Hepatocyte (in vitro differentiated cells): ENCODE measurements at regions not wholly inside any gene's neighbourhood (a gene's known extent, or its start where the extent isn't known, plus 50 kb on each side); places are given as distances from the start of the nearest gene placed in this dataset.

ENCODE experiments used
- DNase-seq: peaks from one replicate; pipeline ENCODE4 v3.0.0-alpha.2; 2016; ENCODE audit warnings: low spot score
- H2AFZ ChIP-seq: fragments of 200-600 bp; sonication (generic); 2 replicates; pipeline ENCODE4 v1.6.0; 2016; ENCODE audit warnings: antibody characterized with exemption, mild to moderate bottlenecking
- H3K27ac ChIP-seq: fragments of 200-600 bp; sonication (generic); 2 replicates; pipeline ENCODE4 v1.5.1; 2016; ENCODE audit warnings: mild to moderate bottlenecking
- H3K27me3 ChIP-seq: fragments of 200-600 bp; sonication (generic); 2 replicates; pipeline ENCODE4 v1.6.1; 2016
- H3K36me3 ChIP-seq: fragments of 200-600 bp; sonication (generic); replicated peaks from 2 replicates; pipeline ENCODE4 v1.5.1; 2016; ENCODE audit warnings: low read depth; ENCODE audit not compliant: insufficient read depth
- H3K4me1 ChIP-seq: fragments of 200-600 bp; sonication (generic); 2 replicates; pipeline ENCODE4 v1.5.1; 2016; ENCODE audit warnings: mild to moderate bottlenecking, moderate library complexity; ENCODE audit not compliant: insufficient read depth
- H3K4me2 ChIP-seq: fragments of 200-600 bp; sonication (generic); 2 replicates; pipeline ENCODE4 v1.6.0; 2016
- H3K4me3 ChIP-seq: fragments of 200-600 bp; sonication (generic); 2 replicates; pipeline ENCODE4 v1.5.1; 2016; ENCODE audit warnings: mild to moderate bottlenecking
- H3K79me2 ChIP-seq: fragments of 200-600 bp; sonication (generic); 2 replicates; pipeline ENCODE4 v1.6.0; 2017; ENCODE audit warnings: mild to moderate bottlenecking
- H3K9me2 ChIP-seq: fragments of 200-600 bp; sonication (generic); replicated peaks from 2 replicates; pipeline ENCODE4 v1.6.0; 2017; ENCODE audit warnings: mild to moderate bottlenecking; ENCODE audit not compliant: insufficient read depth
- H3K9me3 ChIP-seq: fragments of 200-600 bp; sonication (generic); 2 replicates; pipeline ENCODE4 v1.5.1; 2016; ENCODE audit warnings: low read depth, mild to moderate bottlenecking
- H4K20me1 ChIP-seq: fragments of 200-600 bp; sonication (generic); 2 replicates; pipeline ENCODE4 v1.6.0; 2016; ENCODE audit warnings: mild to moderate bottlenecking; ENCODE audit not compliant: insufficient read depth, poor library complexity, severe bottlenecking
- EZH2 ChIP-seq: fragments of 200-600 bp; sonication (generic); IDR thresholded peaks from 2 replicates; pipeline ENCODE4 v1.6.1; 2016; ENCODE audit warnings: antibody characterized with exemption, mild to moderate bottlenecking, borderline replicate concordance
- EZH2phosphoT487 ChIP-seq: fragments of 200-600 bp; sonication (generic); IDR thresholded peaks from one replicate; pipeline ENCODE4 v1.6.1; 2018; ENCODE audit warnings: antibody characterized with exemption, mild to moderate bottlenecking, low read depth, moderate library complexity; ENCODE audit not compliant: unreplicated experiment, severe bottlenecking
- WGBS: methylation state at CpG from one replicate; pipeline ENCODE4 v1.1.6; 2016; ENCODE audit warnings: low lambda C conversion rate; ENCODE audit errors: missing lambda C conversion rate; 5-methylcytosine and 5-hydroxymethylcytosine counted together
- TF ChIP-seq, protein P1 (sequence below): fragments of 200-600 bp; sonication (generic); IDR thresholded peaks from 2 replicates; pipeline ENCODE4 v1.5.1; 2016; ENCODE audit warnings: antibody characterized with exemption, mild to moderate bottlenecking; ENCODE audit not compliant: poor library complexity

DNA sequence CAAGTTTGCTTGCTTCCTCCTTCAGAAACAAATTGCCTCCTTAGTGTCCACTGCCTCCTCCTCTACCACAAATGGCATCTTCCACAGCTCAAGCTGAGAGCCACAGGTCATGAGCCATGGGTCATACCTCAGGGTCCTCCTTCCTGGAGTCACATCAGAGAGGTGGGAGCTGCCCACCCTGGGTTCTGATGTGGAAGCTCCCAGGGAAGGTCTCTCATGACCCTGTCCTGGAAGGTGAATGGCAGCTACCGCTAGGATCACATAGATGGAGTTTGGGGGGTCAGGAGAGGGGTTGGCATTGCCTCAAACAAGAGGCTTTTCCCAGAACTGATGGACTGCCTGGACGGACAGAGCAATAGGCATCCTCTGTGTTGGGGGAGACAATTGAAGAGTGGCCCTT lies 321.4 kb downstream of the MATN1 start:
- no peaks in the 10 kb centered on the region for H3K79me2 ChIP-seq
- TF ChIP-seq EZH2phosphoT487 (no peak), EZH2 (no peak)
- no peaks in the 10 kb centered on the region for H4K20me1 ChIP-seq
- H3K9me3 ChIP-seq = no peaks in the 10 kb centered on the region
- no peak for DNase-seq
- no peak overlapping the region for H3K27ac ChIP-seq
- H2AFZ ChIP-seq = no peak overlapping the region
- H3K36me3 ChIP-seq = no peaks in the 10 kb centered on the region
- no peaks in the 10 kb centered on the region for H3K9me2 ChIP-seq
- H3K4me1 ChIP-seq = no peaks in the 10 kb centered on the region
- 92% methylated on average over 2 of the region's 2 CpGs for WGBS
- peaks cover under 1% of the 10 kb centered on the region for H3K27me3 ChIP-seq
- no peak overlapping the region for H3K4me3 ChIP-seq
- H3K4me2 ChIP-seq = no peak overlapping the region

- H3K9me3 ChIP-seq = no peaks in the 10 kb centered on the region
- no peak overlapping the region for H2AFZ ChIP-seq
- H3K4me2 ChIP-seq = no peak overlapping the region
- no peak overlapping the region for H3K27ac ChIP-seq
- 55% methylated on average over 4 of the region's 4 CpGs for WGBS
- no peaks in the 10 kb centered on the region for H3K27me3 ChIP-seq
- H3K79me2 ChIP-seq = no peaks in the 10 kb centered on the region
- H3K4me3 ChIP-seq = no peak overlapping the region
- H3K36me3 ChIP-seq = no peaks in the 10 kb centered on the region
- no peaks in the 10 kb centered on the region for H3K4me1 ChIP-seq
- DNase-seq = no peak
- no peaks in the 10 kb centered on the region for H4K20me1 ChIP-seq
- H3K9me2 ChIP-seq = no peaks in the 10 kb centered on the region
- TF ChIP-seq, protein P1, sequence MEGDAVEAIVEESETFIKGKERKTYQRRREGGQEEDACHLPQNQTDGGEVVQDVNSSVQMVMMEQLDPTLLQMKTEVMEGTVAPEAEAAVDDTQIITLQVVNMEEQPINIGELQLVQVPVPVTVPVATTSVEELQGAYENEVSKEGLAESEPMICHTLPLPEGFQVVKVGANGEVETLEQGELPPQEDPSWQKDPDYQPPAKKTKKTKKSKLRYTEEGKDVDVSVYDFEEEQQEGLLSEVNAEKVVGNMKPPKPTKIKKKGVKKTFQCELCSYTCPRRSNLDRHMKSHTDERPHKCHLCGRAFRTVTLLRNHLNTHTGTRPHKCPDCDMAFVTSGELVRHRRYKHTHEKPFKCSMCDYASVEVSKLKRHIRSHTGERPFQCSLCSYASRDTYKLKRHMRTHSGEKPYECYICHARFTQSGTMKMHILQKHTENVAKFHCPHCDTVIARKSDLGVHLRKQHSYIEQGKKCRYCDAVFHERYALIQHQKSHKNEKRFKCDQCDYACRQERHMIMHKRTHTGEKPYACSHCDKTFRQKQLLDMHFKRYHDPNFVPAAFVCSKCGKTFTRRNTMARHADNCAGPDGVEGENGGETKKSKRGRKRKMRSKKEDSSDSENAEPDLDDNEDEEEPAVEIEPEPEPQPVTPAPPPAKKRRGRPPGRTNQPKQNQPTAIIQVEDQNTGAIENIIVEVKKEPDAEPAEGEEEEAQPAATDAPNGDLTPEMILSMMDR = no peak
- TF ChIP-seq EZH2phosphoT487 = no peak
Measured at GRCh38 chr1:30400507-30400906, 322.9 kb downstream of the MATN1 start.

GRCh38 chr1:30399026-30399425 lies 324.4 kb downstream of the MATN1 start:
- no peaks in the 10 kb centered on the region for H3K9me3 ChIP-seq
- TF ChIP-seq, protein P1 = no peak
- TF ChIP-seq EZH2phosphoT487 (no peak), EZH2 (no peak)
- H3K9me2 ChIP-seq = no peaks in the 10 kb centered on the region
- no peak overlapping the region for H3K4me2 ChIP-seq
- H3K27ac ChIP-seq = no peak overlapping the region
- no peaks in the 10 kb centered on the region for H3K4me1 ChIP-seq
- H2AFZ ChIP-seq = no peak overlapping the region
- H4K20me1 ChIP-seq = no peaks in the 10 kb centered on the region
- H3K36me3 ChIP-seq = no peaks in the 10 kb centered on the region
- no peak for DNase-seq
- H3K27me3 ChIP-seq = no peaks in the 10 kb centered on the region
- no peaks in the 10 kb centered on the region for H3K79me2 ChIP-seq
- 85% methylated on average over 7 of the region's 7 CpGs for WGBS
- H3K4me3 ChIP-seq = no peak overlapping the region

GRCh38 chr1:30397576-30397975 lies 325.8 kb downstream of the MATN1 start:
- Histone ChIP-seq H3K4me3 (no peak overlapping the region), H3K36me3 (no peaks in the 10 kb centered on the region), H2AFZ (no peak overlapping the region), H3K27me3 (no peaks in the 10 kb centered on the region), H3K9me2 (no peaks in the 10 kb centered on the region), H3K4me2 (no peak overlapping the region), H3K79me2 (no peaks in the 10 kb centered on the region), H4K20me1 (no peaks in the 10 kb centered on the region), H3K27ac (no peak overlapping the region), H3K4me1 (no peaks in the 10 kb centered on the region), H3K9me3 (no peaks in the 10 kb centered on the region)
- DNase-seq = no peak
- WGBS = 96% methylated on average over 6 of the region's 6 CpGs
- TF ChIP-seq, protein P1 = no peak
- no peak for TF ChIP-seq EZH2phosphoT487
- TF ChIP-seq EZH2 = no peak
